ENCODE measurements at regions not wholly inside any gene's neighbourhood (a gene's known extent, or its start where the extent isn't known, plus 50 kb on each side); places are given as distances from the start of the nearest gene placed in this dataset.

DNA sequence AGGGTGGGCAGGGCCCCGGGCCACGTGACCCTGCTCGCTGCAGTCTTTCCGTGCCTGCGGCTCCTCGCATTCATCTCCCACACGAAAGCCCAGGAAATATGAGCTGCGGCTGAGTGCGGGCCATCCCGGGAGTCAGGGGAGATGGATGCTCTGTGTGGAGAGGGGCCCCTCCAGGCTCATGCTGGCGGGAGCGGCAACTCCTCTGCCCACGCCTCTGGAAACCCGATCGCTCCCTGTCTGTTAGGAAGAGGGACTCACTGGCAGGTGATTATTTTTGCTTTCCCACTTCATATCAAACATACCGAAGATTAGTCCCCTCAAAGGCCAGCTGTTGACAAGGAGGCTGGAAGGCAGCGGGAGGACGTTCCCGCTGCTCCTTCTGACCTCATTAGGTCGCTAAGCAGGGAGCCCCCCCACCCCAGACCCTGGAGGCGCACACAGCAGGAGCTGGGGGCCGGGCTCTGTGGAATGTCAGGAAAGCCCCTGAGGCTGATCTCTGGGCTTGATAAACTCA lies 228.5 kb downstream of the FOXL1 start:
- WGBS, 2 experiments = 26 to 30% methylated on average over 22 of the region's 22 CpGs
- Histone ChIP-seq H3K27ac (ENCODE audit: insufficient read depth, low read depth, low read length, poor library complexity, severe bottlenecking) (peak overlapping the region; percentile 44), H3K4me3 (ENCODE audit: insufficient read depth, low read depth, low read length) (peak overlapping the region; percentile 4)

DNA sequence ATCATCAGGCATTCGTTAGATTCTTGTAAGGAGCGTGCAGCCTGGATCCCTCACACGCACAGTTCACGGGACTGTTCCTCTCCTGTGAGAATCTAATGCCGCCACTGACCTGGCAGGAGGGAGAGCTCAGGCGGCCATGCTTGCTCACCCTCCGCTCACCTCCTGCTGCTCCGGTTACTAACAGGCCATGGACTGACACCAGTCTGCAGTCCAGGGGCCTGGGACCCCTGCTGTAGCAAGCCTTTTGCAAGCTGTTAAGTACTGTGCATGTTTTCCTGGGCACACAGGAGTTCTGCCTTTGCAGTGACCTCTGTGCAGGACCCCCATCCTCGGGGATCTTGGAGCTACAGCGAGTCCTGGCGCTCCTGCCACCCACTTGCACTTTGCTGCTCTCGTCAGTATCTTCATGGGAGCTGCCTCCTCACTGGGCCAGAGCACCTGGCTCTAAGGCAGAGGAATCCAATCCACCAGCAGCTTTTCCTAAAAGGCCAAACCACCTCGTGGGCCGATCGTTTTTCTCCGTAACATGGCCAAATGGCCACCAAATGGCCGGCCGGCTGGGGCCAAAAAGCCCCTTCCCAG lies 230.6 kb downstream of the FOXL1 start:
- Histone ChIP-seq H3K36me3 (ENCODE audit: control insufficient read depth, insufficient read depth, low read length) (no peaks in the 10 kb centered on the region), H3K9me3 (ENCODE audit: control insufficient read depth, low read length) (peaks cover 3% of the 10 kb centered on the region), H3K27me3 (ENCODE audit: control insufficient read depth, insufficient read depth, low read length, poor library complexity, severe bottlenecking) (no peaks in the 10 kb centered on the region), H3K27ac (ENCODE audit: insufficient read depth, low read depth, low read length, poor library complexity, severe bottlenecking) (no peak overlapping the region), H3K4me3 (ENCODE audit: insufficient read depth, low read depth, low read length) (no peak overlapping the region), H3K4me1 (ENCODE audit: control insufficient read depth, insufficient read depth, low read length) (peaks cover 25% of the 10 kb centered on the region)
- 92 to 95% methylated on average over 18 of the region's 18 CpGs for WGBS, 2 experiments

More for the DNA sequence above, 228.5 kb downstream of the FOXL1 start:
- H3K27me3 ChIP-seq (ENCODE audit: control insufficient read depth, insufficient read depth, low read length, poor library complexity, severe bottlenecking) = no peaks in the 10 kb centered on the region
- H3K36me3 ChIP-seq (ENCODE audit: control insufficient read depth, insufficient read depth, low read length) = no peaks in the 10 kb centered on the region
- H3K9me3 ChIP-seq (ENCODE audit: control insufficient read depth, low read length) = peaks cover 3% of the 10 kb centered on the region
- H3K4me1 ChIP-seq (ENCODE audit: control insufficient read depth, insufficient read depth, low read length) = peaks cover 29% of the 10 kb centered on the region

GRCh38 chr16:86809458-86809955 lies 231.2 kb downstream of the FOXL1 start:
- WGBS, 2 experiments = 86 to 91% methylated on average over 8 of the region's 8 CpGs
- Histone ChIP-seq H3K36me3 (ENCODE audit: control insufficient read depth, insufficient read depth, low read length) (no peaks in the 10 kb centered on the region), H3K27ac (ENCODE audit: insufficient read depth, low read depth, low read length, poor library complexity, severe bottlenecking) (no peak overlapping the region), H3K4me3 (ENCODE audit: insufficient read depth, low read depth, low read length) (no peak overlapping the region), H3K27me3 (ENCODE audit: control insufficient read depth, insufficient read depth, low read length, poor library complexity, severe bottlenecking) (no peaks in the 10 kb centered on the region), H3K9me3 (ENCODE audit: control insufficient read depth, low read length) (peaks cover 3% of the 10 kb centered on the region), H3K4me1 (ENCODE audit: control insufficient read depth, insufficient read depth, low read length) (peaks cover 22% of the 10 kb centered on the region)

- Histone ChIP-seq H3K9me3 (ENCODE audit: control insufficient read depth, low read length) (peaks cover 3% of the 10 kb centered on the region), H3K36me3 (ENCODE audit: control insufficient read depth, insufficient read depth, low read length) (no peaks in the 10 kb centered on the region), H3K27me3 (ENCODE audit: control insufficient read depth, insufficient read depth, low read length, poor library complexity, severe bottlenecking) (no peaks in the 10 kb centered on the region), H3K27ac (ENCODE audit: insufficient read depth, low read depth, low read length, poor library complexity, severe bottlenecking) (no peak overlapping the region), H3K4me3 (ENCODE audit: insufficient read depth, low read depth, low read length) (no peak overlapping the region), H3K4me1 (ENCODE audit: control insufficient read depth, insufficient read depth, low read length) (peaks cover 19% of the 10 kb centered on the region)
- WGBS, 2 experiments = 88 to 94% methylated on average over 2 of the region's 2 CpGs
Measured at GRCh38 chr16:86810062-86810461, 231.7 kb downstream of the FOXL1 start.

GRCh38 chr16:86812363-86812970 lies 234.1 kb downstream of the FOXL1 start:
- Histone ChIP-seq H3K4me1 (ENCODE audit: control insufficient read depth, insufficient read depth, low read length) (peaks cover 4% of the 10 kb centered on the region), H3K27ac (ENCODE audit: insufficient read depth, low read depth, low read length, poor library complexity, severe bottlenecking) (no peak overlapping the region), H3K9me3 (ENCODE audit: control insufficient read depth, low read length) (no peaks in the 10 kb centered on the region), H3K27me3 (ENCODE audit: control insufficient read depth, insufficient read depth, low read length, poor library complexity, severe bottlenecking) (no peaks in the 10 kb centered on the region), H3K4me3 (ENCODE audit: insufficient read depth, low read depth, low read length) (no peak overlapping the region), H3K36me3 (ENCODE audit: control insufficient read depth, insufficient read depth, low read length) (no peaks in the 10 kb centered on the region)
- 88% methylated on average over 2 of the region's 2 CpGs for WGBS, 2 experiments

GRCh38 chr16:86814256-86814655 lies 235.9 kb downstream of the FOXL1 start:
- Histone ChIP-seq H3K27ac (ENCODE audit: insufficient read depth, low read depth, low read length, poor library complexity, severe bottlenecking) (no peak overlapping the region), H3K4me3 (ENCODE audit: insufficient read depth, low read depth, low read length) (no peak overlapping the region), H3K36me3 (ENCODE audit: control insufficient read depth, insufficient read depth, low read length) (no peaks in the 10 kb centered on the region), H3K9me3 (ENCODE audit: control insufficient read depth, low read length) (no peaks in the 10 kb centered on the region), H3K4me1 (ENCODE audit: control insufficient read depth, insufficient read depth, low read length) (no peaks in the 10 kb centered on the region), H3K27me3 (ENCODE audit: control insufficient read depth, insufficient read depth, low read length, poor library complexity, severe bottlenecking) (no peaks in the 10 kb centered on the region)
- WGBS, 2 experiments = 98% methylated on average over 4 to 7 of the region's 7 CpGs

DNA sequence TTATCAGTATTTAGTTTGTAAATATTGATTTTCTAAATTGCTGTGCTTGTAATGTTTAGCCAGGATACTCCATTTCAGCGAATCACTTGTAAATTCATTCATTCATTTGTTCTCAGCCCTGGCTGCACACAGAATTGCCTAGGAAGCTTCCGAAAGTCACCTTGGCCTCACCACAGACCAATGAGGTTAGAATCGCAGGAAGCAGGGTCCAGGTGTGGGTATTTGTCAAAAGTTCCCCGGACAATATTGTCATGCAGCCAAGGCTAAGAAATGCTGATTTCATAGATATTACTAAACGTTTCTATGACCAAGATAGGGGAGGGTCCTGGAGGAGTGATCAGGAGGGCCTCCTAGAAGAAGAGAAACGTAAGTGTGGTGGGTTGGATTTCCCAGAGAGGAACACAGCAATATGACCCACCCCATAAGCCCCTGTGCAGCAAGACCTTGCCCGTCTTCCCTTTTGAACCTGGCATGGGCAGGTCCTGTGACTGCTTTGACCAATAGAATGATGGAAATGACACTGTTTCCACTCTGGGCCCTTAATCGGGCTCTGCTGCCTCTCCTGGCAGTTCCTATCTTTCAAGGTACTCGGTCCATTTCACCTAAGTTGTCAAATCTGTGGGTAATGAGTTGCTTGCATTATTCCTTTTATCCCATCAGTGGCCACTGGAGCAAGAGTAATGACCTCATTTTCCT lies 238.7 kb downstream of the FOXL1 start:
- Histone ChIP-seq H3K27ac (ENCODE audit: insufficient read depth, low read depth, low read length, poor library complexity, severe bottlenecking) (no peak overlapping the region), H3K9me3 (ENCODE audit: control insufficient read depth, low read length) (no peaks in the 10 kb centered on the region), H3K4me3 (ENCODE audit: insufficient read depth, low read depth, low read length) (no peak overlapping the region), H3K4me1 (ENCODE audit: control insufficient read depth, insufficient read depth, low read length) (no peaks in the 10 kb centered on the region), H3K36me3 (ENCODE audit: control insufficient read depth, insufficient read depth, low read length) (no peaks in the 10 kb centered on the region), H3K27me3 (ENCODE audit: control insufficient read depth, insufficient read depth, low read length, poor library complexity, severe bottlenecking) (no peaks in the 10 kb centered on the region)
- 92 to 94% methylated on average over 9 of the region's 9 CpGs for WGBS, 2 experiments

GRCh38 chr16:86818671-86819532 lies 240.6 kb downstream of the FOXL1 start:
- H3K9me3 ChIP-seq (ENCODE audit: control insufficient read depth, low read length) = no peaks in the 10 kb centered on the region
- no peak overlapping the region for H3K4me3 ChIP-seq (ENCODE audit: insufficient read depth, low read depth, low read length)
- no peaks in the 10 kb centered on the region for H3K4me1 ChIP-seq (ENCODE audit: control insufficient read depth, insufficient read depth, low read length)
- H3K27ac ChIP-seq (ENCODE audit: insufficient read depth, low read depth, low read length, poor library complexity, severe bottlenecking) = no peak overlapping the region
- WGBS, 2 experiments = 92% methylated on average over 29 of the region's 29 CpGs
- no peaks in the 10 kb centered on the region for H3K27me3 ChIP-seq (ENCODE audit: control insufficient read depth, insufficient read depth, low read length, poor library complexity, severe bottlenecking)
- H3K36me3 ChIP-seq (ENCODE audit: control insufficient read depth, insufficient read depth, low read length) = no peaks in the 10 kb centered on the region

DNA sequence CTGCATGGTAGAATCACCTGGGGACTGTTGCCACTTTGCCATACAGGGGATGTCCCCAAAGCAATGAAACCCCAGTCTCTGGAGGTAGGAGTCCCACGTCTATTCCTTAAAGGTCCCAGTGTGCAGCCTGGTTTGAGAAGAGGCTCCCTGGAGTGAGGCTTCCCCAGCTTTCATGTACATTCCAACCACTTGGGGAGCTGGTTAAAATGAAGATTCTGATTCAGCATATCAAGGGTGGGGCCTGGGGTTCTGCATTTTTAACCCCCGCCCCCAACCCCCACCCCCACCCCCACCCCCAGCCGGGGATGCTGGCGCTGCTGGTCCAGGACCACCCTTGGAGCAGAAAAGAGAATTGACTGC lies 241.2 kb downstream of the FOXL1 start:
- H3K4me1 ChIP-seq (ENCODE audit: control insufficient read depth, insufficient read depth, low read length) = no peaks in the 10 kb centered on the region

More for the DNA sequence above, 241.2 kb downstream of the FOXL1 start:
- no peaks in the 10 kb centered on the region for H3K9me3 ChIP-seq (ENCODE audit: control insufficient read depth, low read length)
- 58 to 75% methylated on average over 2 to 3 of the region's 4 CpGs for WGBS, 2 experiments
- no peaks in the 10 kb centered on the region for H3K36me3 ChIP-seq (ENCODE audit: control insufficient read depth, insufficient read depth, low read length)
- H3K4me3 ChIP-seq (ENCODE audit: insufficient read depth, low read depth, low read length) = no peak overlapping the region
- H3K27ac ChIP-seq (ENCODE audit: insufficient read depth, low read depth, low read length, poor library complexity, severe bottlenecking) = no peak overlapping the region
- no peaks in the 10 kb centered on the region for H3K27me3 ChIP-seq (ENCODE audit: control insufficient read depth, insufficient read depth, low read length, poor library complexity, severe bottlenecking)
